ENCODE measurements at regions not wholly inside any gene's neighbourhood (a gene's known extent, or its start where the extent isn't known, plus 50 kb on each side); places are given as distances from the start of the nearest gene placed in this dataset.

GRCh38 chr1:11352816-11353799 lies 80.1 kb downstream of the UBIAD1 start:
- TF ChIP-seq GATA2 (IDR thresholded peaks at IDR 0.05; ENCODE audit: low read depth, low read length) (no peak), GATA3 (IDR thresholded peaks at IDR 0.05; ENCODE audit: low read depth, low read length) (no peak)

Data from SH-SY5Y (cell line).